Stimulated activated CD8-positive, alpha-beta memory T cell treated with anti-CD3 and anti-CD28 coated beads, Interleukin-15, amount 100 ng/mL, for 1 hour (primary cell): ENCODE measurements at regions not wholly inside any gene's neighbourhood (a gene's known extent, or its start where the extent isn't known, plus 50 kb on each side); places are given as distances from the start of the nearest gene placed in this dataset.
A peak's percentile ranks its signal among the peaks of the same experiment; 100 is the strongest.
"Not testable (repeated sequence)": the region's sequence is repeated elsewhere in the genome, so short reads cannot be mapped to it uniquely, and the experiment has no call there.

Experiments
- DNase-seq: peaks from one replicate; pipeline ENCODE4 v3.0.0-alpha.2; 2020; ENCODE audit warnings: low read depth

- no peak for DNase-seq
Observed at GRCh38 chr6:152811785-152812184, 61.2 kb downstream of the VIP start.

GRCh38 chr6:152815230-152815872, 64.8 kb downstream of the VIP start:
- DNase-seq = no peak

- DNase-seq = no peak
Observed at GRCh38 chr6:152816055-152816454, 65.5 kb downstream of the VIP start.

GRCh38 chr6:152821525-152821924, 70.9 kb downstream of the VIP start:
- DNase-seq = no peak

GRCh38 chr6:152824666-152825065, 74.1 kb downstream of the VIP start:
- no peak for DNase-seq

GRCh38 chr6:152828431-152828830, 77.8 kb downstream of the VIP start:
- DNase-seq = no peak

GRCh38 chr6:152834366-152834765, 83.8 kb downstream of the VIP start:
- not testable (repeated sequence) for DNase-seq

GRCh38 chr6:152836523-152836922, 85.9 kb downstream of the VIP start:
- DNase-seq = no peak

- no peak for DNase-seq
Observed at GRCh38 chr6:152845421-152845820, 94.8 kb downstream of the VIP start.

GRCh38 chr6:152846825-152847224, 96.2 kb downstream of the VIP start:
- no peak for DNase-seq

GRCh38 chr6:152848919-152849318, 98.3 kb downstream of the VIP start:
- no peak for DNase-seq

GRCh38 chr6:152854086-152854795, 103.6 kb downstream of the VIP start:
- DNase-seq = no peak

GRCh38 chr6:152858141-152858540, 107.5 kb downstream of the VIP start:
- DNase-seq = no peak

- DNase-seq = no peak
Observed at GRCh38 chr6:152859225-152859624, 108.6 kb downstream of the VIP start.

GRCh38 chr6:152863618-152864326, 113.2 kb downstream of the VIP start:
- peak; percentile 39 for DNase-seq

- DNase-seq = no peak
Observed at GRCh38 chr6:152874267-152874666, 108.6 kb downstream of the FBXO5 start.

- no peak for DNase-seq
Observed at GRCh38 chr6:152874846-152875568, 107.8 kb downstream of the FBXO5 start.

GRCh38 chr6:152879681-152880080, 103.2 kb downstream of the FBXO5 start:
- DNase-seq = no peak

GRCh38 chr6:152893187-152893586, 89.7 kb downstream of the FBXO5 start:
- DNase-seq = no peak

- no peak for DNase-seq
Observed at GRCh38 chr6:152896923-152897322, 85.9 kb downstream of the FBXO5 start.

- peak; percentile 33 for DNase-seq
Observed at GRCh38 chr6:152897807-152898399, 84.9 kb downstream of the FBXO5 start.

- DNase-seq = no peak
Observed at GRCh38 chr6:152904678-152905077, 78.2 kb downstream of the FBXO5 start.
